RWPE1 (cell line): ENCODE measurements at regions not wholly inside any gene's neighbourhood (a gene's known extent, or its start where the extent isn't known, plus 50 kb on each side); places are given as distances from the start of the nearest gene placed in this dataset.

Experiments used
- CTCF ChIA-PET: fragments of 350-600 bp; sonication (Branson Sonifier 250); formaldehyde crosslinking; extraction: SDS; loops from one replicate; lab custom pipeline; 2021; lab: Yijun Ruan, JAX
- POLR2A ChIA-PET: fragments of 400-600 bp; formaldehyde crosslinking; extraction: SDS; loops from one replicate; lab custom pipeline; 2020; ENCODE audit warnings: antibody characterized with exemption; ENCODE audit not compliant: low non-redundant PET; lab: Yijun Ruan, JAX
- DNase-seq: peaks from one replicate; pipeline ENCODE4 v3.0.0; 2012; ENCODE audit warnings: low spot score
- H3K27ac ChIP-seq: fragments of 450-650 bp; 2 replicates; pipeline ENCODE4 v1.5.1; 2017
- TF ChIP-seq, protein P1 (sequence below): fragments of 450-650 bp; conservative IDR thresholded peaks from 2 replicates; pipeline ENCODE4 v1.5.1; 2017; ENCODE audit warnings: low read depth, mild to moderate bottlenecking

DNA sequence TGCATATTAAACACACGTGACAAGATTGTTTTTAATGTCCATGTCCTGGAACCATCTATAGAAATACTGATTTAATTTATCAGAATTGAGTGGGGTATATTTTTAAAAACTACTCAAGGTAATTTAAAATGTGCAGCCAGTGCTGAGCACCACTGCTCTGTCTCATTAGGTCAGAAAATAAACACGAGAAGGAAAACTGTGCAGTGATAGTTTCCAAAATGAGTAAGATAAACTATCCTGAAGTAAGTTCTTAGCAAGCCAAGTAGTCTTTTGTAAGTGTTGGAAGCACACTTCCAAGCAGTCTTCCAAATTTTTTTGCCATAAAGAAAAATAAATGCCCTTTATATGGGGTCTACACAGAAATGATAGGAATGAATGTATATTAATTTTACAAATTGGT lies 93.8 kb upstream of the DNAJC10 start:
- no peak overlapping the region for H3K27ac ChIP-seq
- ChIA-PET POLR2A (no interaction called here), CTCF (no interaction called here)
- DNase-seq: no peak
- TF ChIP-seq, protein P1, sequence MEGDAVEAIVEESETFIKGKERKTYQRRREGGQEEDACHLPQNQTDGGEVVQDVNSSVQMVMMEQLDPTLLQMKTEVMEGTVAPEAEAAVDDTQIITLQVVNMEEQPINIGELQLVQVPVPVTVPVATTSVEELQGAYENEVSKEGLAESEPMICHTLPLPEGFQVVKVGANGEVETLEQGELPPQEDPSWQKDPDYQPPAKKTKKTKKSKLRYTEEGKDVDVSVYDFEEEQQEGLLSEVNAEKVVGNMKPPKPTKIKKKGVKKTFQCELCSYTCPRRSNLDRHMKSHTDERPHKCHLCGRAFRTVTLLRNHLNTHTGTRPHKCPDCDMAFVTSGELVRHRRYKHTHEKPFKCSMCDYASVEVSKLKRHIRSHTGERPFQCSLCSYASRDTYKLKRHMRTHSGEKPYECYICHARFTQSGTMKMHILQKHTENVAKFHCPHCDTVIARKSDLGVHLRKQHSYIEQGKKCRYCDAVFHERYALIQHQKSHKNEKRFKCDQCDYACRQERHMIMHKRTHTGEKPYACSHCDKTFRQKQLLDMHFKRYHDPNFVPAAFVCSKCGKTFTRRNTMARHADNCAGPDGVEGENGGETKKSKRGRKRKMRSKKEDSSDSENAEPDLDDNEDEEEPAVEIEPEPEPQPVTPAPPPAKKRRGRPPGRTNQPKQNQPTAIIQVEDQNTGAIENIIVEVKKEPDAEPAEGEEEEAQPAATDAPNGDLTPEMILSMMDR: no peak

DNA sequence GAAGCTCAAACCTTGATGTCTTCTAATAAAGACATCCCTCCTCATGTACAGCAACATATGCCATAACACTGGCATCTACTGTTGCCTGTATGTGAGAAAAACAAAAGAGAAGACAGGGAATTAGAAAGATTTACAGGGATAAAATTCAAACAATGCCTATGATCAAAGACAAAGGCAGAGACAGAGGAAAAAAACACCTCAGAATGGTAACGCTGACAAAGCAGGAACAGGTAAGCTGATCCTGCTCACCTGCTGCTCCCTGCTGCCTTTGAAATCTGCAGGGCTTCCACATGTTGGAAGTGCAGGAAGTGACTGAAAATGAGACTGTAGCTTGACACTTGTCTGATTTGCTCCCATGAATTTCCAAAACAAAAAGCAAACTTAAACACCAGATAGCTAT lies 90.2 kb upstream of the DNAJC10 start:
- CTCF ChIA-PET: interaction anchor here (1.0 kb wide), 1 partner anchor 15 kb away, joined by 3 read pairs; no protein-coding TSS in a partner anchor
- DNase-seq: no peak

DNA sequence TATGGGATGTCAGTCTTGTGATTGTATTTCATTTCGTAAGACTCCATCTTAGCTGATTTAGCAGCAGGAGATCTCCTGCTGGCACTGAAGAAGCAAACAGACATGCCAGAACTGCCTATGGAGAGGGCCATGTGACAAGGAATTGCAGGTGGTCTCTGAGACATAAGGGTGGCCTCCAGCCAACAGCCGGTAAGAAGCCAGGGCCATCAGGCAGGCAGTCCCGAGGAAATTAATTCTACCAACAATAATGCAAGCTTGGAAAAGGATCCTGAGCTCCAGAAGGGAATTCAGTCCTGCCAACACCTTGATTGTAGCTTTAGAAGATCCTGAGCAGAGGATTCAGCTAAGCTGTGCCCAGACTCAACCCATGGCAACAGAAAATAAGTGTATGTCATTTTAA lies 87.1 kb upstream of the DNAJC10 start:
- ChIA-PET POLR2A (no interaction called here), CTCF (no interaction called here)
- H3K27ac ChIP-seq: no peak overlapping the region
- no peak for DNase-seq
- TF ChIP-seq, protein P1: no peak

More for the DNA sequence above, 90.2 kb upstream of the DNAJC10 start:
- POLR2A ChIA-PET: no interaction called here
- no peak overlapping the region for H3K27ac ChIP-seq
- TF ChIP-seq, protein P1: no peak

DNA sequence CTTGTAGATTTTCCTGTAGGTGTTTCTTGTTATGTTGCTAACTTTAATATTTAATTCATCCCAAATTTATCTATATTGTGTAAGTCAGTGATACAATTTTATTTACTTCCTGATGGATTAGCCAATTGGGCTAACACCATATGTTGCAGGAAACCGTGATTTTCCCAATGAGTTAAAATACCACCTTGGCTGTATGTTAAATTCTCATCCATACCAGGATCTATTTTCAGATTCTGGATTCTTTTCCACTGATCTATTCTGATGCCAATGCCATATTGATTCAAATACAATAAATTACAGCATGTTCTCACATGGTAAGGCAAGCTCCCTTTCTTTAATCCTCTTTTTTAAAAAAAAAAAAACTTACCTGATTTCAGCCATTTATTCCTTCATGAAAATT lies 85.8 kb upstream of the DNAJC10 start:
- ChIA-PET POLR2A (no interaction called here), CTCF (no interaction called here)
- H3K27ac ChIP-seq: no peak overlapping the region
- TF ChIP-seq, protein P1: no peak
- no peak for DNase-seq

DNA sequence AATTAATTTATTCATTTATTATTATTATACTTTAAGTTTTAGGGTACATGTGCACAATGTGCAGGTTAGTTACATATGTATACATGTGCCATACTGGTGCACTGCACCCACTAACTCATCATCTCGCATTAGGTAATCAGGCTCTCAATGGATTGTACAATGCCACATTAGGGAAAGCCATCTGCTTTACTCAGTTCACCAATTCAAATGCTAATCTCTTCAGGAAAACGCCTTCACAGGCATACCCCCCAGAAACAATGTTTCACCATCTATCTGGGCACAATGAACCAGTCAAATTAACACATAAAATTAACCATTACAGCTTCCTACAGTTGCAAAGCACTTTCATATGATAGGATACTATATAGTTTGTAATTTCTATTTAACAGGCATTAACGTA lies 84.8 kb upstream of the DNAJC10 start:
- ChIA-PET CTCF (no interaction called here), POLR2A (no interaction called here)
- DNase-seq: no peak
- no peak overlapping the region for H3K27ac ChIP-seq
- TF ChIP-seq, protein P1: no peak

DNA sequence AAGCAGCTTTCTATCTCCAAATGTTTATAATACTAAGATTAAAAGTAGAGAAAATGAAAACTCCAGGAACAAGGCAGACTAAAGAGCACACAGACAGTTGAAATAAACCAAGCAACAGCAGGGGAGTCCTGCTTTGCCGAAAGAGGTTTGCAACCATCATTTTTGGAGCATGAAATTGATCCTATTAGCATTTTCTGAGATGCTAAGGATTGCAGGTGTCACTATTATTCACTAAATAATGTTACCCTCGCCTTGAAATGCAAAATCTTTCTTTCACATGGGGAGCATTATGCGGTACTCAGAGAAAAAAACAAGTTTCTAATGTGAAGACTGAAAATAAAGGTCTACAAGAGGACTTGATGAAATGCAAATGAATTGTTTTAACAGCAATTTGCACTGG lies 81.7 kb upstream of the DNAJC10 start:
- TF ChIP-seq, protein P1: no peak
- no peak for DNase-seq
- ChIA-PET POLR2A (no interaction called here), CTCF (no interaction called here)
- no peak overlapping the region for H3K27ac ChIP-seq

DNA sequence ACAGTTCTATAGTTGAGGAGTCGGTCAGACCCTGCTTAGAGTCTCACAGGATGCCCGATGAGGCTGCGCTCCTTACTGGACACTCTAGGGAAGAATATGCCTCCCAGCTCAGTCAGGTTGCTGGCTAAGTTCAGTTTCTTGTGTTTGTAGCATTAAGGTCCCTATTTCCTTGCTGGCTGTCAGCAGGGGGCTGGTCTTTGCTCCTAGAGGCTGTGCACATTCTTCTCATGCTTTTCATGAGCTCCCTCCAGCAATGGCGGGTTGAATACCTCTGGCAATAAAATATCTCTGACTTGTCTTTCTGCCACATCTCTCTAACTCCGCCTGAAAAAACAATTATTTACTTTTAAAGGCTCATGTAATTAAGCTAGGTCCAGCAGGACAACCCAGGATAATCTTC lies 79.4 kb upstream of the DNAJC10 start:
- H3K27ac ChIP-seq: no peak overlapping the region
- DNase-seq: no peak
- CTCF ChIA-PET: interaction anchor here (0.6 to 0.7 kb wide), 2 partner anchors 152 to 211 kb away, joined by 3 to 4 read pairs; no protein-coding TSS in a partner anchor
- TF ChIP-seq, protein P1: no peak
- POLR2A ChIA-PET: no interaction called here
